Fibroblast of villous mesenchyme (primary cell): ENCODE measurements at regions not wholly inside any gene's neighbourhood (a gene's known extent, or its start where the extent isn't known, plus 50 kb on each side); places are given as distances from the start of the nearest gene placed in this dataset.

Source experiments
- DNase-seq: peaks from one replicate; pipeline ENCODE4 v3.0.0-alpha.2; 2010; ENCODE audit warnings: low read depth
- H3K4me3 ChIP-seq: 2 replicates; pipeline ENCODE4 v1.5.1; 2011; ENCODE audit warnings: low read depth, mild to moderate bottlenecking, low read length
- TF ChIP-seq, protein P1 (sequence below): IDR thresholded peaks from 2 replicates; pipeline ENCODE4 v1.5.1; 2012; ENCODE audit warnings: low read depth, mild to moderate bottlenecking, low read length; ENCODE audit not compliant: insufficient read depth

DNA sequence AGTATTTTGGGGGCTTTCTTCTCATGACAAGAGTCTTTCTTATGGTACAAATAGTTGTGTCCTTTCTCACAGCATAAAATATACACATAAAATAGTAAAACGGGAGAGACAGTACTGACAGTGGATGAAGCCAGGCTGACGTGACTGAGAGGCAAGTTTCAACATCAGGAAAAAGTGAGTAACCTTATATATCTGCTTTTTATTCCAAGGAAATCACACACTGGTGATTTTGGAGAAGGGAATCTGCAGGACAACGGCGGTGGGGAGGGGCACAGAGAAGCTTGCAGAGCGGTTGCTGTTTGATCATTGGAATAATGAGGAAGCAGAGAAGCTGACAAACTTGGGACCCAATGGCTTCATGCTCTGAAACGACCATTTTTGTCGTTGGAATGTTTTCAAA, 130.6 kb upstream of the ZNF236 start:
- TF ChIP-seq, protein P1, sequence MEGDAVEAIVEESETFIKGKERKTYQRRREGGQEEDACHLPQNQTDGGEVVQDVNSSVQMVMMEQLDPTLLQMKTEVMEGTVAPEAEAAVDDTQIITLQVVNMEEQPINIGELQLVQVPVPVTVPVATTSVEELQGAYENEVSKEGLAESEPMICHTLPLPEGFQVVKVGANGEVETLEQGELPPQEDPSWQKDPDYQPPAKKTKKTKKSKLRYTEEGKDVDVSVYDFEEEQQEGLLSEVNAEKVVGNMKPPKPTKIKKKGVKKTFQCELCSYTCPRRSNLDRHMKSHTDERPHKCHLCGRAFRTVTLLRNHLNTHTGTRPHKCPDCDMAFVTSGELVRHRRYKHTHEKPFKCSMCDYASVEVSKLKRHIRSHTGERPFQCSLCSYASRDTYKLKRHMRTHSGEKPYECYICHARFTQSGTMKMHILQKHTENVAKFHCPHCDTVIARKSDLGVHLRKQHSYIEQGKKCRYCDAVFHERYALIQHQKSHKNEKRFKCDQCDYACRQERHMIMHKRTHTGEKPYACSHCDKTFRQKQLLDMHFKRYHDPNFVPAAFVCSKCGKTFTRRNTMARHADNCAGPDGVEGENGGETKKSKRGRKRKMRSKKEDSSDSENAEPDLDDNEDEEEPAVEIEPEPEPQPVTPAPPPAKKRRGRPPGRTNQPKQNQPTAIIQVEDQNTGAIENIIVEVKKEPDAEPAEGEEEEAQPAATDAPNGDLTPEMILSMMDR = no peak
- no peak overlapping the region for H3K4me3 ChIP-seq
- peak; percentile 54 for DNase-seq

DNA sequence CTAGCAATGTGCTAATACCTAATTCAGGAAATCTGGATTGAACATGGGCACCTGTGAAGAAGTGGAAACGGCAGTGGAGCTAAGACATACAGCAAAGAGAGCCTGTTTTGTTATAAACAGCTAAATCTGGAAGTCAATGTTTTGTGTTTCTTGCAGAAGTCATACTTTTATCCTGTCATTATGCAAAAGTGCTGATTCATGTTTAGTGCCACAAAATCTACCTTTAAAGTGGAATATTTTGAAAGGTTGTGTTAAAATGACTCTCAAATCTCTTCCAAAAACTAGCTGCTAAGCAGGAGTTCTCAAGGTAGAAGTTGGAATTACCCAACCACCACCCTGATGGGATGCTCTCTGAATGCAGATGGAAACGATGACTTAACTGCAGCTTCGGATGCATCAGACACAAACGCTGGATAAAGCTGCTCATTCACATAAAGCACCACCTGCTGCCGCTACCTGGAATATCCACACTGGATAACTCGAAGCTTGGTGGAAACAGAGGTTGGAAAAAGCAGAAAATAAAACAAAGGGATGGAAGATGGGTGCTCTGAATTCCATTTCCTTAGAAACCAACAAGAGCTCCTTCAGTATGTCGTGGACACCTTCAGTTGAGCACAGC, 132.6 kb upstream of the ZNF236 start:
- TF ChIP-seq, protein P1 = no peak
- no peak overlapping the region for H3K4me3 ChIP-seq
- DNase-seq = no peak

DNA sequence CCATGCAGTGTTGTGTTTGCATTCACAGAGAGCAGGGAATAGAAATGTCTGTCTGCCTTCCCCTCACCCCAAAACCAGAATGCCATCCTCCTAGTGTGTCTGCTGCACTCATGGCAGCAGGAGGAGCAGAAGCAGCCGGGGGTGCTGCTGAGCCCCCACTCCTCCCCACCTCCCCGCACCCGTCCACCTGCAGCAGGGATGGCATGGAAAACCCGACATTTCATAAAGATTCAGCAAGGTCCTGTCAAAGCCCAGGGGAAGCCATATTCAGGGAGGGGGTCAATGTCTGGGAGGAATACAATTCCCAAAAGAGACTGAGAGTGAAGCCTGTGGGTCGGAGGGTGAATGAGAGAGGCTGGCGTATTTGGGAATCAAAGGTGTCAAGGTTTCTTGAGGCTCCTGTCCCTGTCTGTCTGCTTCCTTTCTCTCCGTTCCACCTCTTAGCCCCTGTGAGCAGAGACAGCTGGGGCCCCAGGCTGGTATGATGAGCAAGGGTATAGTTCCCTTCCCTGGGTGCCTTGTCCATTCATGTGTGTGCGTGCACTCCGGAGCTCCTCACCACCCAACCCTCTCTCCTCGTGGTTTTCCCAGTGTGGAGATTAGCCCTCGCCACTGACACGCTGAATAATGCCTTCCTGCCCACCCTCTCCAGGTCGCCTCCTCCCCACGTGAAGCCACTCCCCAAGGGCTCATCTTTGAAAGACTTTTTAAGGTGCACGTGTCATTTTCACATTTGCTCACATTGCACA, 133.5 kb upstream of the ZNF236 start:
- H3K4me3 ChIP-seq = no peak overlapping the region
- TF ChIP-seq, protein P1 = no peak
- DNase-seq = no peak

DNA sequence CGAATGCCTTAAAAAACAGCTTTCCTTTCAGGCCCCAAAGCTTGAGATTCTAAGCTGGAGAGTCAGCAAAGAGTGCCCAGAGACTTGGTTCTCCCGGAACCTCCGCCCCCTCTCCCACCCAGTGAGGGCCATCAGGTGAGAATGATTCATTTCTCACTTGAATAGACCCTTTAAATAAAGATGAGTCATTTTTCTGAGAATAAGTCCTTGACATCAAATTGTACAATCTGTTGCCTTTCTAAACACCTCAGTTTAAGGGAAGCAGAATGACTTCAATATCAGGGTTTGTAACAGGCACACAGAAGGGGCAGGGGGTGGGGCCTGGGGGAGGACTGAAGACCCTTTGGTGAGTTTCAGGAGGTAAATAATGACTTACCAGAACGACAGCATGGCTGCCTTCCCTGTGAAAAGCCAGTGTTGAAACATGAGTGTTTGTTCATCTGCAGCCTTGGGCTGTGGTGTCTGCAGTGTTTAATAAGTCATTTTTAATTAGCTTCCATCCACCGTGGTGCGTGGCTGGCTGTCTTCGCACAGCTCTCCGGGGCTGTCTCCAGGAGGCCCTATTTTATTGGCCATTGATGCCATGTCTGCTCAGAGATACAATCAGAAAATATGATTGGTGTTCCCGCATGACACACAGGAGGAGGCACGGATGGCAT, 134.9 kb upstream of the ZNF236 start:
- peak; percentile 61 for DNase-seq
- TF ChIP-seq, protein P1 = no peak
- H3K4me3 ChIP-seq = no peak overlapping the region

DNA sequence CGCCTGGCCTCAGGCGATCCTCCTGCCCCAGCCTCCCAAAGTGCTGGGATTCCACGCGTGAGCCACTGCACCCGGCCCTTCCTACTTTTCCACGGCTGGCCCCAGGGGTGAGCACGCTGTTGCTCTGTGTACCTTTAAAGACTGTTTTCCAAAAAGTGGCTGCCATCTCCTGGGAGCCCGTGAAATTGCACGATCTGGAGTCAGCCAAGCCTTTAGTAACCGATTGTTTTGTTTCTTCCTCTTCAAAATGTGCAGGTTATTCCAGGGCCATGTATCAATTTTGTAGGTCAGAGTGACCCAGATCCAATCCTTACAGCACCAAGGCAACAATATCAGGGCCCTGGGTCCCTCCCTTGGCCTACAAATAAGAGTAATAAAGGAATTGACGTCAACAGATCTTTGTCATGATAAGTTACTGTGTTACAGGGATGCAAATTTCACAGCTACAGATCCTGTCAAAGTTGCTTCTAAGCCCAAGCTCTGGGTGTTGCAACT, 135.6 kb upstream of the ZNF236 start:
- no peak overlapping the region for H3K4me3 ChIP-seq
- peak; percentile 91 for DNase-seq
- TF ChIP-seq, protein P1 = peak; percentile 68

DNA sequence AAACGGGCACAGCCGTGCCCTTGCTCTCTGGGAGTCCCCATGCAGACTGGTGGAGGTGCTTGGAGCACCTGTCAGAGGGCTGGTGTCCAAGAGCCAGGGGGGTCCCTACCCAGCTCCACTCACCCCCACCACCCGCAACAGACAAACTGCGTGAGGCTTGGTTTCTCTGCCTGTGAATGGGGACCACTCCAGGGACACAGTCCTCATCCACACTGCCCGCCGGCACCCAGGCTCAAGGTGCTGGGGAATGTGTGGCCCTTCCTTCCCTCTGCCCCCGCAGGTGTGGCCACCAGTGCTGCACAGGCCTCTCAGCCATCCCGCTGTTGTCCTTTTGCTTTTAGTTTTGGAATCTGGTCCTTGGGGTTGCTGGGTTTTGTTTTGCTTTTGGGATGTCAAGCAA, 136.5 kb upstream of the ZNF236 start:
- no peak overlapping the region for H3K4me3 ChIP-seq
- DNase-seq = no peak
- TF ChIP-seq, protein P1 = no peak
